ENCODE measurements at regions not wholly inside any gene's neighbourhood (a gene's known extent, or its start where the extent isn't known, plus 50 kb on each side); places are given as distances from the start of the nearest gene placed in this dataset.

GRCh38 chr18:37783771-37784170, 218.2 kb upstream of the CELF4 start:
- 60 to 64% (median 62%) methylated on average over 5 of the region's 5 CpGs for WGBS, 3 donors
- Histone ChIP-seq H3K4me1 (ENCODE audit: insufficient read depth) (no peaks in the 10 kb centered on the region), H3K9me3 (no peaks in the 10 kb centered on the region), H3K4me3 (no peak overlapping the region), H3K27me3 (no peaks in the 10 kb centered on the region), H3K36me3 (no peaks in the 10 kb centered on the region), H3K27ac (no peak overlapping the region)
- TF ChIP-seq POLR2A (IDR thresholded peaks at IDR 0.05) (no peak), EP300 (IDR thresholded peaks at IDR 0.05) (no peak), CTCF (IDR thresholded peaks at IDR 0.05) (no peak)
- no peak for DNase-seq
- intact Hi-C loops (cut with DNase I) = no loop called here

- intact Hi-C loops (cut with DNase I) = no loop called here
- WGBS, 3 donors = 87 to 89% (median 88%) methylated on average over 7 of the region's 7 CpGs
- no peaks in the 10 kb centered on the region for H3K27me3 ChIP-seq
- no peaks in the 10 kb centered on the region for H3K4me1 ChIP-seq (ENCODE audit: insufficient read depth)
- TF ChIP-seq CTCF (IDR thresholded peaks at IDR 0.05) (no peak), EP300 (IDR thresholded peaks at IDR 0.05) (no peak), POLR2A (IDR thresholded peaks at IDR 0.05) (no peak)
- no peaks in the 10 kb centered on the region for H3K9me3 ChIP-seq
- no peak overlapping the region for H3K27ac ChIP-seq
- H3K36me3 ChIP-seq = no peaks in the 10 kb centered on the region
- H3K4me3 ChIP-seq = no peak overlapping the region
- DNase-seq = no peak
Observed at GRCh38 chr18:37779220-37779619, 213.6 kb upstream of the CELF4 start.

GRCh38 chr18:37778417-37779165, 213.0 kb upstream of the CELF4 start:
- no peaks in the 10 kb centered on the region for H3K36me3 ChIP-seq
- TF ChIP-seq POLR2A (IDR thresholded peaks at IDR 0.05) (no peak), CTCF (IDR thresholded peaks at IDR 0.05) (no peak), EP300 (IDR thresholded peaks at IDR 0.05) (no peak)

GRCh38 chr18:37769826-37770225, 204.2 kb upstream of the CELF4 start:
- no peak overlapping the region for H3K27ac ChIP-seq
- H3K36me3 ChIP-seq = no peaks in the 10 kb centered on the region
- TF ChIP-seq CTCF (IDR thresholded peaks at IDR 0.05) (no peak), POLR2A (IDR thresholded peaks at IDR 0.05) (no peak), EP300 (IDR thresholded peaks at IDR 0.05) (no peak)
- no peaks in the 10 kb centered on the region for H3K27me3 ChIP-seq
- no peak overlapping the region for H3K4me3 ChIP-seq
- intact Hi-C loops (cut with DNase I) = no loop called here
- no peaks in the 10 kb centered on the region for H3K4me1 ChIP-seq (ENCODE audit: insufficient read depth)
- DNase-seq = no peak
- H3K9me3 ChIP-seq = no peaks in the 10 kb centered on the region
- 9 to 17% (median 14%) methylated on average over 1 of the region's 1 CpG for WGBS, 3 donors

More at GRCh38 chr18:37778417-37779165, 213.0 kb upstream of the CELF4 start:
- H3K4me3 ChIP-seq = no peak overlapping the region
- intact Hi-C loops (cut with DNase I) = no loop called here
- WGBS, 3 donors = 22 to 27% (median 24%) methylated on average over 21 of the region's 21 CpGs
- no peak overlapping the region for H3K27ac ChIP-seq
- no peaks in the 10 kb centered on the region for H3K4me1 ChIP-seq (ENCODE audit: insufficient read depth)
- peak in 3 of 5 donors; percentile 14 to 66 (median 47) for DNase-seq
- H3K9me3 ChIP-seq = no peaks in the 10 kb centered on the region
- H3K27me3 ChIP-seq = no peaks in the 10 kb centered on the region

Data from ovary (tissue), 7 donors.